Pancreas (tissue), 10 donors: ENCODE measurements at regions not wholly inside any gene's neighbourhood (a gene's known extent, or its start where the extent isn't known, plus 50 kb on each side); places are given as distances from the start of the nearest gene placed in this dataset.

Experiments used
- ATAC-seq, 4 donors: fragments of 200-7000 bp; cut with Tn5 transposase; one replicate each; pipeline versions ENCODE4 v1.8.0 to v1.9.1; 2020; ENCODE audit warnings: mild to moderate bottlenecking in 4 of 4, moderate library complexity in 4 of 4
- DNase-seq, 6 donors: peaks; one replicate each; pipeline ENCODE4 v3.0.0-alpha.2; 2020
- FAIRE-seq: peaks from 2 replicates; lab custom pipeline; 2012; peaks lifted over from hg19 to GRCh38; lab: Jason Lieb, UNC
- H3K27ac ChIP-seq, 4 donors: fragments of 200-600 bp; sonication (generic); 1 replicate in 3 of 4; 2 replicates in 1 of 4; pipeline versions ENCODE4 v1.5.0 to v1.8.0; 2020
- H3K27me3 ChIP-seq, 4 donors: fragments of 200-600 bp; one replicate each; pipeline ENCODE4 v1.8.0; 2021
- H3K36me3 ChIP-seq, 3 donors: fragments of 200-600 bp; sonication (generic) in 1 of 3; one replicate each; pipeline versions ENCODE4 v1.5.0 to v1.8.0; 2020 to 2021
- H3K4me1 ChIP-seq, 3 donors: fragments of 200-600 bp; one replicate each; pipeline ENCODE4 v1.8.0; 2021
- H3K4me3 ChIP-seq, 4 donors: fragments of 200-600 bp; sonication (generic) in 2 of 4; one replicate each; pipeline versions ENCODE4 v1.5.0 to v1.8.0; 2020 to 2021
- H3K9me3 ChIP-seq, 4 donors: fragments of 200-600 bp; one replicate each; pipeline ENCODE4 v1.8.0; 2021
- WGBS, 2 donors: extraction: QIAGEN DNeasy Blood & Tissue Kit; methylation state at CpG; one replicate each; pipeline ENCODE4 v1.1.7; 2013; 5-methylcytosine and 5-hydroxymethylcytosine counted together
- intact Hi-C, 3 donors: fragments of 100-400 bp; cut with DNase I; formaldehyde crosslinking; loops; one replicate each; pipeline versions ENCODE4 v1.11.1 to v1.14.2; 2022
- TF ChIP-seq, protein P1 (sequence below), 4 donors: fragments of 200-600 bp; sonication (generic) in 3 of 4; IDR thresholded peaks; one replicate each; pipeline versions ENCODE4 v1.5.0 to v1.8.0; 2021; ENCODE audit warnings: antibody characterized with exemption in 4 of 4
- donor health status: healthy with polysubstance abuse.
- donor health status: DM: no; HTN: no; CAD: no; lungs with moderate emphysema.
- donor health status: DM: no; HTN: no; CAD: no.
- donor health status: control.
- donor health status: control.
- donor health status: Bipolar disorder and iron deficiency.
- donor health status: DM: yes; HTN: yes; CAD: no.
- donor health status: DM: no; HTN: no; CAD: no.
- donor health status: DM: no; HTN: no; CAD: no.
- donor health status: DM: yes; HTN: yes; CAD: no.

GRCh38 chr9:17990602-17991001 lies 411.7 kb downstream of the SH3GL2 start:
- TF ChIP-seq, protein P1, sequence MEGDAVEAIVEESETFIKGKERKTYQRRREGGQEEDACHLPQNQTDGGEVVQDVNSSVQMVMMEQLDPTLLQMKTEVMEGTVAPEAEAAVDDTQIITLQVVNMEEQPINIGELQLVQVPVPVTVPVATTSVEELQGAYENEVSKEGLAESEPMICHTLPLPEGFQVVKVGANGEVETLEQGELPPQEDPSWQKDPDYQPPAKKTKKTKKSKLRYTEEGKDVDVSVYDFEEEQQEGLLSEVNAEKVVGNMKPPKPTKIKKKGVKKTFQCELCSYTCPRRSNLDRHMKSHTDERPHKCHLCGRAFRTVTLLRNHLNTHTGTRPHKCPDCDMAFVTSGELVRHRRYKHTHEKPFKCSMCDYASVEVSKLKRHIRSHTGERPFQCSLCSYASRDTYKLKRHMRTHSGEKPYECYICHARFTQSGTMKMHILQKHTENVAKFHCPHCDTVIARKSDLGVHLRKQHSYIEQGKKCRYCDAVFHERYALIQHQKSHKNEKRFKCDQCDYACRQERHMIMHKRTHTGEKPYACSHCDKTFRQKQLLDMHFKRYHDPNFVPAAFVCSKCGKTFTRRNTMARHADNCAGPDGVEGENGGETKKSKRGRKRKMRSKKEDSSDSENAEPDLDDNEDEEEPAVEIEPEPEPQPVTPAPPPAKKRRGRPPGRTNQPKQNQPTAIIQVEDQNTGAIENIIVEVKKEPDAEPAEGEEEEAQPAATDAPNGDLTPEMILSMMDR (IDR thresholded peaks at IDR 0.05), result no peak
- H3K9me3 ChIP-seq, result no peaks in the 10 kb centered on the region
- no peaks in the 10 kb centered on the region for H3K36me3 ChIP-seq
- ATAC-seq, result no peak
- FAIRE-seq, result no peak
- H3K4me3 ChIP-seq, result no peak overlapping the region
- intact Hi-C loops, result no loop called here
- no peaks in the 10 kb centered on the region for H3K4me1 ChIP-seq
- WGBS, 2 donors, result 45 to 48% methylated on average over 3 of the region's 3 CpGs
- H3K27ac ChIP-seq, result no peak overlapping the region
- H3K27me3 ChIP-seq, result no peaks in the 10 kb centered on the region
- no peak for DNase-seq

GRCh38 chr9:17993024-17993423 lies 414.2 kb downstream of the SH3GL2 start:
- H3K9me3 ChIP-seq, result no peaks in the 10 kb centered on the region
- peak; percentile 56 for FAIRE-seq
- 49 to 61% methylated on average over 1 of the region's 1 CpG for WGBS, 2 donors
- no peak for DNase-seq
- intact Hi-C loops, result no loop called here
- no peaks in the 10 kb centered on the region for H3K36me3 ChIP-seq
- no peak overlapping the region for H3K27ac ChIP-seq
- H3K4me3 ChIP-seq, result no peak overlapping the region
- no peaks in the 10 kb centered on the region for H3K4me1 ChIP-seq
- no peaks in the 10 kb centered on the region for H3K27me3 ChIP-seq
- no peak for ATAC-seq
- TF ChIP-seq, protein P1 (IDR thresholded peaks at IDR 0.05), result no peak

DNA sequence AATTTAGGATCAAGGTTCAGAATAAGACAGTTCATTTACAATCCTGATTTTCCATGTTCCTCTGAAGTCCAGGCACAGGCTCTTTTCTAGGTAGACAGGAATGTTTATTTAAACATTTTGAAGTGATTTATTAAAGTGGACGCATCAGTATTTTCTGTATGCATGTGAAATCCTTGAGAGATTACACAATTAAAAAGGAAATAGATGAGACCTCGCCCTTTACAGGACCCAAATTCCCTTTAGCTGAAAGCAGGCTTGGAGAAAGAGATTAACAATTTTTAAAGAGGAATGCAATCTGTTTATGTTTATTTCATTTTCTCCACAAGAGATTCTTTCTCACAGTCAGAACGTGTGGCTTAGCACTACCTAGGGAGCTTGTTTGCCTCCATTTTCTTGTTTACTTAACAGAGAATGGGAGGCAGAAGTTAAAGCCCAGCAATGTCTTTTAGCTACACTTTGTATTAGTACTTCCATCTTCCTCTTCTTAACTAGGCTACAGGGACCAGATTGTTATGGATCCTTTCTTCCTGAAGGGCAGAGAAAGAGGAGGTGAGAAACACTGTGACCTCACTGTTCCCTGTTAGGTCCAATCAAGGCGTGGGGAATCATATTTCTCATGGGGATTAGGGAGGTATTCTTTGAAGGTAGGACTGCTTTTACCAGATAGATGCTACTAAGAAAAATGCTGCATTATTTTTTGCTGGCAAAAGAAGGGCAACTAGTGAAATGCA lies 416.0 kb downstream of the SH3GL2 start:
- FAIRE-seq, result no peak
- 17 to 27% methylated on average over 4 of the region's 4 CpGs for WGBS, 2 donors
- intact Hi-C loops, result no loop called here

GRCh38 chr9:17996728-17997127 lies 417.9 kb downstream of the SH3GL2 start:
- TF ChIP-seq, protein P1 (IDR thresholded peaks at IDR 0.05), result no peak
- Histone ChIP-seq H3K27ac (no peak overlapping the region), H3K4me1 (no peaks in the 10 kb centered on the region), H3K27me3 (no peaks in the 10 kb centered on the region), H3K4me3 (no peak overlapping the region), H3K36me3 (no peaks in the 10 kb centered on the region), H3K9me3 (no peaks in the 10 kb centered on the region)
- no peak for ATAC-seq
- FAIRE-seq, result no peak
- 18 to 22% methylated on average over 1 of the region's 1 CpG for WGBS, 2 donors
- intact Hi-C loops, result no loop called here
- no peak for DNase-seq

More for the DNA sequence above, 416.0 kb downstream of the SH3GL2 start:
- no peak overlapping the region for H3K4me3 ChIP-seq
- ATAC-seq (no peak), DNase-seq (no peak)
- H3K27ac ChIP-seq, result no peak overlapping the region
- H3K9me3 ChIP-seq, result no peaks in the 10 kb centered on the region
- H3K4me1 ChIP-seq, result no peaks in the 10 kb centered on the region
- TF ChIP-seq, protein P1 (IDR thresholded peaks at IDR 0.05), result no peak
- H3K27me3 ChIP-seq, result no peaks in the 10 kb centered on the region
- no peaks in the 10 kb centered on the region for H3K36me3 ChIP-seq

DNA sequence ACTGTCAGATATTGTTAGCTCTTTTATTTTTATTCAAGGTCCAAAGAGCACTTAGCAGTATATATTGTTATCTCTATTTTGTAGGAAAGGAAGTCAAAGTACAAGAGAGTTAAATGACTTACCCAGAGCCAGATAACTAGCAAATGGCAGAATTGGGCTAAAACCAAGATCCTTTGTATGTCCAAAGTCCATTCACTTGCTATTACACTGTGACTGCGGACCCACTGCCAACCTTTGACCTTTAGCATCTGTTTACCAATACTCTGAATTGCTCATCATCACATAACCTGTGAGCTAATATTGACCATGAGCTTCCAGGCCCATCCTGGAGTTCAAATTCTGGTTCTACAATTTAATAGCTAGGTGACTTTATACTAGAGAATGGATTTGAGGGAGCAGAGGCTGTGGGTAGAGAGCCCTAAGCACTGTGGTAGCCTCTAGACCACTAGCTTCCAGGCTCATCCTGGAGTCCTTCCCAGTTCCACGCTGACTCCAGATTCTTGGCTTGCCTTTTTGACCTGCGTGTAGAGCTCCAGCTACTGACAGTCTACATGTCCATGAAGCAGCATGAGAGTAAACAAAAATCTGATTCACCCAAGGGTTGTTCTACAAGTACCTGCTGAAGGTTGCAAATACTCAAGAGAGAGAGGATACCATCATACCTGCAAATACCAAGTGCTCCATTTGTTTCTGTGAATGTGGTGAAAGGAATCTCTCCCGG lies 424.0 kb downstream of the SH3GL2 start:
- Histone ChIP-seq H3K4me3 (no peak overlapping the region), H3K4me1 (no peaks in the 10 kb centered on the region), H3K36me3 (no peaks in the 10 kb centered on the region), H3K27ac (no peak overlapping the region), H3K27me3 (no peaks in the 10 kb centered on the region), H3K9me3 (no peaks in the 10 kb centered on the region)
- FAIRE-seq (no peak), DNase-seq (no peak), ATAC-seq (no peak)
- 59 to 69% methylated on average over 4 of the region's 4 CpGs for whole genome bisulfite sequencing, 2 donors
- TF ChIP-seq, protein P1 (IDR thresholded peaks at IDR 0.05), result no peak
- intact Hi-C loops, result loop anchor here in 1 of 3 donors (10.0 kb wide), 1 partner anchor 58 kb away; no protein-coding TSS in a partner anchor
